ENCODE measurements at regions not wholly inside any gene's neighbourhood (a gene's known extent, or its start where the extent isn't known, plus 50 kb on each side); places are given as distances from the start of the nearest gene placed in this dataset.

DNA sequence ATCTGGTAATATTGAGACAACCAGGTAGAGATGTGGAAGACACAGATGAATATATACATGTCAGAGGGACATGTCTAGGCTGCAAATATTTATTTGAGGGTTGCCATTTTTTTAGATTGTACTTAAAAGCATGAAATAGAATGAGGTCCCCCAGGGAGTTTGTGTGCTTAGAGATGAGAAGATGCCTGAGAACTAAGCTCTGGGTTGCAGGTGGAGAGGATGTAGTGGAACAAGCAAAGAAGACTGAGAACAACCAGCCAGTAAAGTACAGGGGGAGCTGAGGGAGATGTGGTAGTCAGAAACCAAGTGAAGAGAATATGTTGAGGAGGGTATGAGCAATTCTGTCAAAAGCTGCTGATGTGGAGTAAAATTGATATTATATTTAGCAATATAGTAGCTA, 95.6 kb upstream of the UNC5C start:
- Mint-ChIP-seq H3K36me3 (ENCODE audit: low read depth) (no peaks in the 10 kb centered on the region), H3K4me1 (ENCODE audit: low read depth) (no peaks in the 10 kb centered on the region), H3K9me3 (ENCODE audit: low read depth) (no peaks in the 10 kb centered on the region), H3K4me3 (ENCODE audit: unreplicated experiment) (no peak overlapping the region), H3K27me3 (ENCODE audit: low read depth) (no peaks in the 10 kb centered on the region), H3K27ac (ENCODE audit: unreplicated experiment) (no peak overlapping the region)
- no peak for DNase-seq (ENCODE audit: low spot score)
- TF ChIP-seq CTCF (IDR thresholded peaks at IDR 0.05) = no peak

GRCh38 chr4:95643627-95644026, 94.9 kb upstream of the UNC5C start:
- peaks cover 6% of the 10 kb centered on the region for H3K4me1 Mint-ChIP-seq (ENCODE audit: low read depth)
- no peak for TF ChIP-seq CTCF (IDR thresholded peaks at IDR 0.05)
- no peak overlapping the region for H3K27ac Mint-ChIP-seq (ENCODE audit: unreplicated experiment)
- no peaks in the 10 kb centered on the region for H3K9me3 Mint-ChIP-seq (ENCODE audit: low read depth)
- H3K36me3 Mint-ChIP-seq (ENCODE audit: low read depth) = no peaks in the 10 kb centered on the region
- H3K4me3 Mint-ChIP-seq (ENCODE audit: unreplicated experiment) = no peak overlapping the region
- H3K27me3 Mint-ChIP-seq (ENCODE audit: low read depth) = no peaks in the 10 kb centered on the region
- no peak for DNase-seq (ENCODE audit: low spot score)

DNA sequence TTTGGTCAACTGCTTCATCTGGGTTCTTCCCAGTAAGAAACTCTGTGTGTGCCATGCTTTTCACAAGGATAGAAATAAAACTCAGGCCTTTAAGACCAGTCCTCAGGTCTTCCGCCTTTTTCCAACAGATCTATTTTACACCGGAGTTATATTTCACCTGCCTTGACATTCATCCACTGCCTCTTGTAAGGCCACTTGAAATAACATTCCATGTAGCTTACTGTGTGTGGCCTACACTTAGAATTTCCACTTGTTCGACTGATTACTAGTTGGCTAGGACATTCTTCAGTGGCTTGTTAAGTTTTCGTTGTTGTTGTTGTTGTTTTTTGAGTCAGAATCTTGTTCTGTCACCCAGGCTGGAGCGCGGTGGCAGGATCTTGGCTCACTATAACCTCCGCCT, 92.8 kb upstream of the UNC5C start:
- no peak for DNase-seq (ENCODE audit: low spot score)
- no peak overlapping the region for H3K27ac Mint-ChIP-seq (ENCODE audit: unreplicated experiment)
- no peaks in the 10 kb centered on the region for H3K27me3 Mint-ChIP-seq (ENCODE audit: low read depth)
- H3K4me3 Mint-ChIP-seq (ENCODE audit: unreplicated experiment) = no peak overlapping the region
- TF ChIP-seq CTCF (IDR thresholded peaks at IDR 0.05) = no peak
- no peaks in the 10 kb centered on the region for H3K36me3 Mint-ChIP-seq (ENCODE audit: low read depth)
- no peaks in the 10 kb centered on the region for H3K9me3 Mint-ChIP-seq (ENCODE audit: low read depth)
- H3K4me1 Mint-ChIP-seq (ENCODE audit: low read depth) = peaks cover 10% of the 10 kb centered on the region

DNA sequence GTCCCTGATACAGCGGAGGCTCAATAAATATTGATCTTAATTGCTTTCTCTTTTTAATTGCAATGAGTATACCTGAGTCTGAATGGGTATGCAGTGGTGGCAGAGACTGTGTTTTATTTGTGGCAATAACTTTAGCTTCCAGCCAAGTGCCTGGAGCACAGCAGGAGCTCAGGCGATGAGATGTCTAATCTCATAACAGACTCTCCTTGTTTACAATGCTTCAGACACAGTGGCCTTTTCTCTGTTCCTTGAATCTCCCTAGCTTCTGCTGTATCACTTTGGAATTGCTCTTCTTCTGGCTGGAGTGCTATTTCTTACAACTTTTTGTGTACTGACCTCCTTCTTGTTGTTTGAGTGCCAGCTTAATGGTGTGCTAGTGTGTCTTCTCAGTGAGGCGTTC, 91.5 kb upstream of the UNC5C start:
- H3K27ac Mint-ChIP-seq (ENCODE audit: unreplicated experiment) = no peak overlapping the region
- DNase-seq (ENCODE audit: low spot score) = no peak
- H3K4me3 Mint-ChIP-seq (ENCODE audit: unreplicated experiment) = no peak overlapping the region
- H3K9me3 Mint-ChIP-seq (ENCODE audit: low read depth) = no peaks in the 10 kb centered on the region
- H3K27me3 Mint-ChIP-seq (ENCODE audit: low read depth) = no peaks in the 10 kb centered on the region
- H3K36me3 Mint-ChIP-seq (ENCODE audit: low read depth) = no peaks in the 10 kb centered on the region
- TF ChIP-seq CTCF (IDR thresholded peaks at IDR 0.05) = no peak
- H3K4me1 Mint-ChIP-seq (ENCODE audit: low read depth) = peaks cover 10% of the 10 kb centered on the region

DNA sequence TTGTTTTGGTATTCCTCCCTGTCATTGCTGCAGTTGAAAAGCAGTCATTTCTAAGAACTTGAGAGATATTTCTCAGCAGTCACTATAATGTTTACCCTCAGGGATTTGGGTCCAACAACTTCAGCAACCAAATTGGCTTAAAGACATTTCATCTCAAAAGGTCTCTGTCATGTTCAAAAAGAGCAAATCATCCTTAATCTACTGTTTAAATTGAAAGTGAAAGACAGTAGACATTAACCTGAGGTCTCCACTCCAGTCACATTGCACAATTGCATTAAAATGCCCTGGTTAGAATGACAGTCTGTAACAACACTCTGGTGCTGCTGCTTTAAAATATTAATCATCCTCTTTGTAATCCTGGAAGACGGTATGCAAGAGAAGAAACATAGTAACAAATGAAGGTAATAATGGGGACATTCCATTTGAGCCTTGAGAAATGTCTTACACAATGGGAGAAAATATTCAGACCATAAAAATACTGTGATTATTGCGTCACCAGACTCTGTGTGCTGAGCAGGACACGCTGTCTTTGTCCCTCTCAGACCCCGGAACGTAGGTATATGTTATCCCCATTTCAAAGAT, 90.2 kb upstream of the UNC5C start:
- Mint-ChIP-seq H3K36me3 (ENCODE audit: low read depth) (no peaks in the 10 kb centered on the region), H3K27ac (ENCODE audit: unreplicated experiment) (no peak overlapping the region), H3K9me3 (ENCODE audit: low read depth) (no peaks in the 10 kb centered on the region), H3K4me1 (ENCODE audit: low read depth) (peaks cover 10% of the 10 kb centered on the region), H3K27me3 (ENCODE audit: low read depth) (no peaks in the 10 kb centered on the region), H3K4me3 (ENCODE audit: unreplicated experiment) (no peak overlapping the region)
- TF ChIP-seq CTCF (IDR thresholded peaks at IDR 0.05) = no peak
- DNase-seq (ENCODE audit: low spot score) = no peak

Measured in chondrocyte (in vitro differentiated cells).